HepG2 (cell line): ENCODE measurements at regions not wholly inside any gene's neighbourhood (a gene's known extent, or its start where the extent isn't known, plus 50 kb on each side); places are given as distances from the start of the nearest gene placed in this dataset.

Experiments
- ATAC-seq: fragments of 200-7000 bp; cut with Tn5 transposase; 3 replicates; pipeline ENCODE4 v1.9.1; 2020; ENCODE audit warnings: mild to moderate bottlenecking, moderate library complexity
- BruUV-seq: library from RNA; stranded (reverse); fragments of 400-500 nt; replicated peaks from 2 replicates; lab custom pipeline; 2021; lab: Mats Ljungman, UMichigan
- CTCF ChIA-PET: fragments of 300-600 bp; formaldehyde crosslinking; extraction: SDS; loops from one replicate; lab custom pipeline; 2021; ENCODE audit warnings: low total read pairs, inconsistent platforms, low intra/inter-chr PET ratio; lab: Yijun Ruan, JAX
- POLR2A ChIA-PET: fragments of 350-600 bp; sonication (Branson Sonifier 250); formaldehyde crosslinking; loops from one replicate; lab custom pipeline; 2020; ENCODE audit warnings: antibody characterized with exemption, inconsistent platforms; lab: Yijun Ruan, JAX
- DNase-seq: peaks from one replicate; pipeline ENCODE4 v3.0.0-alpha.2; 2015; ENCODE audit warnings: low spot score
- FAIRE-seq: peaks from 3 replicates; lab custom pipeline; 2011; peaks lifted over from hg19 to GRCh38; lab: Jason Lieb, UNC
- H2AFZ ChIP-seq: one replicate; pipeline ENCODE4 v1.6.1; 2011; ENCODE audit warnings: low read length, inconsistent platforms
- H3K27ac ChIP-seq: fragments of 300-600 bp; 3 replicates; pipeline ENCODE4 v1.8.0; 2011; ENCODE audit warnings: mixed run types, mild to moderate bottlenecking, mixed read lengths, low read length, inconsistent platforms; ENCODE audit not compliant: insufficient read depth; ENCODE audit errors: extremely low read length
- H3K27me3 ChIP-seq, 2 experiments: fragments of 200-600 bp in 1 of 2; 2 replicates in 1 of 2; 3 replicates in 1 of 2; pipeline versions ENCODE4 v1.6.0 to v1.8.0; 2011; ENCODE audit warnings: low read length in 2 of 2, mild to moderate bottlenecking in 2 of 2, moderate library complexity in 2 of 2, inconsistent platforms in 1 of 2; ENCODE audit not compliant: insufficient read depth in 2 of 2, control insufficient read depth in 1 of 2
- H3K36me3 ChIP-seq, 2 experiments: fragments of 200-600 bp in 1 of 2; replicated peaks in 1 of 2; 2 replicates in 1 of 2; 3 replicates in 1 of 2; pipeline versions ENCODE4 v1.5.1 to v1.8.0; 2011; ENCODE audit warnings: low read length in 2 of 2, inconsistent platforms in 1 of 2; ENCODE audit not compliant: insufficient read depth in 2 of 2, control insufficient read depth in 1 of 2
- H3K4me1 ChIP-seq: 2 replicates; pipeline ENCODE4 v1.5.1; 2012; ENCODE audit warnings: low read length, inconsistent platforms; ENCODE audit not compliant: insufficient read depth
- H3K4me2 ChIP-seq: 2 replicates; pipeline ENCODE4 v1.6.0; 2011; ENCODE audit warnings: low read depth, low read length, inconsistent platforms
- H3K4me3 ChIP-seq, 3 experiments: fragments of 200-600 bp in 1 of 3; sonication (generic), shearing (Covaris generic) in 1 of 3; replicated peaks in 1 of 3; 2 replicates each; pipeline ENCODE4 v1.5.1; 2011 to 2016; ENCODE audit warnings: low read length in 3 of 3, inconsistent platforms in 2 of 3, low read depth in 2 of 3, mild to moderate bottlenecking in 2 of 3, control low read depth in 1 of 3, mixed read lengths in 1 of 3; ENCODE audit not compliant: insufficient read depth in 1 of 3
- H3K79me2 ChIP-seq: one replicate; pipeline ENCODE4 v1.6.1; 2011; ENCODE audit warnings: low read length, inconsistent platforms; ENCODE audit not compliant: insufficient read depth
- H3K9ac ChIP-seq: 2 replicates; pipeline ENCODE4 v1.6.0; 2011; ENCODE audit warnings: mild to moderate bottlenecking, low read depth, low read length, inconsistent platforms; ENCODE audit not compliant: insufficient read depth
- H3K9me3 ChIP-seq: 2 replicates; pipeline ENCODE4 v1.5.1; 2012; ENCODE audit warnings: mild to moderate bottlenecking, low read length
- H4K20me1 ChIP-seq: 2 replicates; pipeline ENCODE4 v1.6.0; 2011; ENCODE audit warnings: inconsistent platforms, mild to moderate bottlenecking, low read length, moderate library complexity; ENCODE audit not compliant: insufficient read depth
- BCL6 ChIP-seq: IDR thresholded peaks from 2 replicates; pipeline ENCODE4 v1.6.1; 2016; ENCODE audit warnings: missing genetic modification reagents, missing compliant biosample characterization
- CBX2 ChIP-seq, 2 experiments: fragments of 200-600 bp in 1 of 2; sonication (generic); formaldehyde crosslinking in 1 of 2; IDR thresholded peaks; 2 replicates each; pipeline versions ENCODE4 v1.7.0 to v1.8.1; 2018 to 2022; ENCODE audit warnings: low read depth in 2 of 2, low read length in 1 of 2, mild to moderate bottlenecking in 1 of 2, missing genetic modification reagents in 1 of 2
- ERF ChIP-seq: IDR thresholded peaks from 2 replicates; pipeline ENCODE4 v1.6.1; 2018; ENCODE audit warnings: missing biosample characterization, missing genetic modification reagents
- MYC ChIP-seq: sonication (generic); formaldehyde crosslinking; IDR thresholded peaks from 2 replicates; pipeline ENCODE4 v1.9.0; 2021; ENCODE audit warnings: missing genetic modification reagents, borderline replicate concordance
- NKX3-1 ChIP-seq: sonication (generic); formaldehyde crosslinking; IDR thresholded peaks from 2 replicates; pipeline ENCODE4 v1.5.0; 2020; ENCODE audit warnings: missing genetic modification reagents
- NR2C2 ChIP-seq: sonication (generic); formaldehyde crosslinking; IDR thresholded peaks from 2 replicates; pipeline ENCODE4 v1.4.0; 2020; ENCODE audit warnings: missing genetic modification reagents, mild to moderate bottlenecking, moderate library complexity, borderline replicate concordance
- NR3C1 ChIP-seq: sonication (generic); formaldehyde crosslinking; IDR thresholded peaks from 2 replicates; pipeline ENCODE4 v1.4.0; 2020; ENCODE audit warnings: missing genetic modification reagents
- PATZ1 ChIP-seq: sonication (generic); formaldehyde crosslinking; IDR thresholded peaks from 2 replicates; pipeline ENCODE4 v1.4.0; 2020; ENCODE audit warnings: missing genetic modification reagents
- TIGD3 ChIP-seq: sonication (generic); formaldehyde crosslinking; IDR thresholded peaks from 2 replicates; pipeline ENCODE4 v1.5.1; 2020; ENCODE audit warnings: mild to moderate bottlenecking, missing genetic modification reagents, borderline replicate concordance
- ZNF546 ChIP-seq: sonication (generic); formaldehyde crosslinking; conservative IDR thresholded peaks from 2 replicates; pipeline ENCODE4 v1.8.1; 2023; ENCODE audit warnings: mild to moderate bottlenecking, missing genetic modification reagents
- ZNF670 ChIP-seq: sonication (generic); formaldehyde crosslinking; IDR thresholded peaks from 2 replicates; pipeline ENCODE4 v1.8.0; 2022; ENCODE audit warnings: mild to moderate bottlenecking, missing genetic modification reagents, borderline replicate concordance
- ZNF7 ChIP-seq: IDR thresholded peaks from 2 replicates; pipeline ENCODE4 v1.6.1; 2016; ENCODE audit warnings: missing biosample characterization, missing genetic modification reagents
- ZNF782 ChIP-seq: sonication (generic); formaldehyde crosslinking; IDR thresholded peaks from 2 replicates; pipeline ENCODE4 v1.4.0; 2020; ENCODE audit warnings: missing genetic modification reagents, mild to moderate bottlenecking, borderline replicate concordance
- in situ Hi-C: cut with HindIII; loops from 2 replicates; pipeline ENCODE4 v1.10.0; 2017; ENCODE audit warnings: low pct_unique_long_range_greater_than_20kb; ENCODE audit not compliant: extremely low pct_ligation_motif_present
- intact Hi-C: fragments of 100-400 bp; cut with micrococcal nuclease; formaldehyde crosslinking; loops from one replicate; pipeline ENCODE4 v1.10.0; 2022; ENCODE audit not compliant: unreplicated experiment

GRCh38 chr3:36192901-36193300 is 187.4 kb upstream of the STAC start:
- no peak overlapping the region for H3K4me2 ChIP-seq
- no peaks in the 10 kb centered on the region; the same call in 1 of the 2 replicates for H3K9me3 ChIP-seq
- H3K9ac ChIP-seq: no peak overlapping the region
- intact Hi-C loops (no loop called here), in situ Hi-C loops (no loop called here)
- no TSS peak for BruUV-seq
- H3K4me3 ChIP-seq: no peak overlapping the region
- FAIRE-seq: no peak
- H3K36me3 ChIP-seq: no peaks in the 10 kb centered on the region
- no peaks in the 10 kb centered on the region for H3K4me1 ChIP-seq
- no peak for DNase-seq
- POLR2A ChIA-PET: no interaction called here
- H4K20me1 ChIP-seq: no peaks in the 10 kb centered on the region
- no peak for ATAC-seq
- CTCF ChIA-PET: no interaction called here
- no peak overlapping the region for H2AFZ ChIP-seq
- no peaks in the 10 kb centered on the region for H3K79me2 ChIP-seq
- H3K27me3 ChIP-seq: no peaks in the 10 kb centered on the region
- H3K27ac ChIP-seq: no peak overlapping the region
- TF ChIP-seq ZNF7 (CRISPR knock-in tag) (no peak), BCL6 (no peak), TIGD3 (CRISPR knock-in tag) (no peak), NKX3-1 (no peak), NR3C1 (no peak), CBX2 (IDR thresholded peaks at IDR 0.05; ENCODE audit: low read depth, low read length) (no peak), CBX2 (CRISPR knock-in tag; IDR thresholded peaks at IDR 0.05; ENCODE audit: low read depth) (no peak), MYC (CRISPR knock-in tag) (no peak), PATZ1 (CRISPR knock-in tag) (no peak), ZNF546 (CRISPR knock-in tag) (no peak), ZNF670 (no peak), ZNF782 (CRISPR knock-in tag) (no peak), NR2C2 (CRISPR knock-in tag) (no peak), ERF (CRISPR knock-in tag) (no peak)
